ENCODE measurements at regions not wholly inside any gene's neighbourhood (a gene's known extent, or its start where the extent isn't known, plus 50 kb on each side); places are given as distances from the start of the nearest gene placed in this dataset.

DNA sequence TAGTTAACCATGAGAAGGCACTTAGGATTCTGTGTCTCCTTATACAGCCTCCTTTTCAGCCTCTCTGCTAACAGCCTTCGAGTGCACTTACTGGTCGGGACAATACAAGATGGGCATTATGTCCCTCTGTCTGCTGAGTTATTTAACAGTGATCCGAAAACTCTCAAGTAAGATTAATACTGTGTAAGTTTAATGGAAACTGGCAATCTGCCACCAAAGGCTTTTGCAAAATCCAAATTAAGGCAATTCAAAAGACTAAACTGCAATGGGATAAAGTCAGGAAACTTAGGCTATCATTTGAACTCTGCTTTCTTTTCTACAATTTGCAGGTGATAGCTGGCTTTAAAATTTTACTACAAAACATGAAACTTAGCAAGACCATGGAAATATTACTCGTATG, 477.8 kb downstream of the TFEC start:
- no peak for DNase-seq

DNA sequence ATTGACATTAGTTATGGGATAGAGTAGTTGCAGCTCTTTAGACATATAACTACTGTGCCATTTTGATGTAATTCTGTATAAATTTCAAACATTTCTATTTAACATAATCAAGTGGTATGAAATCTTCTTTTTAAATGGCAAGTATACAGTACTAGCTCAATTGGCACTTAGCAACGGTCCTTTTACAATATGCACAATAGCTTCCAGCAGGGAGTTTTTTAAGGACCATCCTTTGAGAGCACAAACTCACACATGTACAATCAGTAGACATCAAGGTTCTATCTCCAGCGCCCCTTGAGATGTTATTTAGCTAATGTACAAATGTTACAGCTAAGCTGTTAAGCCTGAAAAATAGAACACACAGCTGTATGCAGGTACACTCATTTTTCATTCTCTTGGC, 480.7 kb downstream of the TFEC start:
- DNase-seq, result no peak

DNA sequence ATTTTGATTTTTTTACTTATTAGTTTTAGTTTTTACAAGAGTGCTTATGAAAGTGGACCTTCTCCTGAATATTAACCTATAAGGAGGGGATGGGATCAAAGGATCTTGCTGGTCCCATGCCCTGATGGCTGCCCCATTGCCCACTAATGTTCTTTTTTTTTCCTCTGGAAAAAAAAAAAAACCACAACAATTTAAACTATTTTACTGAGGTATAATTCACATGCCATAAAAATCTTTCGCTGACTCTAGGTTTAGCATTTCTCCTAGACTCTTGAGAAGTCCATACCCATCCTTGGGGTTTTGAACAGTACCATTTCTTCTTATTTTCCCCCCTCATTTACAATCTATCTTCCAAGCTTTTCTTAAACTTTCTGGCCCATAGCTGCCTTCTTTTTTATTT, 481.8 kb downstream of the TFEC start:
- DNase-seq, result no peak

DNA sequence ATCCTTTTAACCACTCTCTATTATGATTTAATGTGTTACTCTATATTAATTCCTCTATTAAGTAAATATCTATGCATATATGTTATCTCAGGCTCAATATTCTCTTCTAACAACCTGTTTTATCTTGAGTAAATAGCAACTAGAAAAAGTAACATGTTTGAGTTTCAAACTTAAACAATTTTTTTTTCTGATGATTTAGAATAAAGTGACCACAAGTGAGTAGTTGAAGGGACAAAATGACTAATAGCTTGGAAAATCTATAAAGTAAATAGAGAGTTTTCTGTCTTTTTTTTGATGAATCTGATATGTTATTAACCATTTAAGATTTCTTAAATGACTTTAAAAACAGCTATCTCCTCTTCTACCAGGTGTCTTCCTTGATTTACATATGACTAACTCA, 483.8 kb downstream of the TFEC start:
- no peak for DNase-seq

DNA sequence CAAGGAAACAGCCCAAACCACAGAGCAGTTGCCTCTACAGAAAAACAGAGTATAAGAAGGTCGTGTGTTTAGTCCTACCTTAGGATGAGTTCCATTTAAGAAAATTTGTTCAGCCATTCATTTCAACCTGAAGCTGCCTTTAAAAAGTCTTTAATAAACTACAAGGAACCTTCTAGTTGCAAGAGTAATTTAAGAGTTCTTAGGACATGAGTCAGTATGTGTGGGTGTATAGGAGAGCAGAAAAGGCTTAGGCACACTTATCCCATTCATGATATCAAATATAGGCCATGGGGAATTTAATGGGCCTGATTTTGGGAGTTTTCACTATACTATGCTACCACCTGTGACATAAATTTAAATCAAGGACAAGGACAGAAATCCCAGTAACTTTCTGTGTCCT, 496.8 kb downstream of the TFEC start:
- no peak for DNase-seq

DNA sequence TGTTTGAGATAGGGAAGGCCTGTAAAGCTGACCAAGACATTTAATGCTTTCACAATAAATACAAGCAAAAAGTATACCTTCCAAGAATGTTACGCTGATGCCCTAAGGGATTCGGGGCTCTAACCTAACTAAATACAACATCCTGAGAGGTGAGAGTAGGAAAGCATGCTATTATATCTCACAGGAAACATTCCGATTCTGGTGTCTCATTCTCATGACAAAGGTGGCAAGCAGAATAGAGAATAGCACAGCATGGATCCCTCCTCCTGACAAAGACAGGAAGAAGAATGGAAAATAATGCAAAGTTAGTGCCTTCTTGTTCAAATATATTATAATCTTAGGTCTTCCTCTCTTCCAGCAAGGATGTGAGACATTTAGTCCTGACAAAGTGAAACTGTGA, 504.3 kb downstream of the TFEC start:
- DNase-seq, result no peak

DNA sequence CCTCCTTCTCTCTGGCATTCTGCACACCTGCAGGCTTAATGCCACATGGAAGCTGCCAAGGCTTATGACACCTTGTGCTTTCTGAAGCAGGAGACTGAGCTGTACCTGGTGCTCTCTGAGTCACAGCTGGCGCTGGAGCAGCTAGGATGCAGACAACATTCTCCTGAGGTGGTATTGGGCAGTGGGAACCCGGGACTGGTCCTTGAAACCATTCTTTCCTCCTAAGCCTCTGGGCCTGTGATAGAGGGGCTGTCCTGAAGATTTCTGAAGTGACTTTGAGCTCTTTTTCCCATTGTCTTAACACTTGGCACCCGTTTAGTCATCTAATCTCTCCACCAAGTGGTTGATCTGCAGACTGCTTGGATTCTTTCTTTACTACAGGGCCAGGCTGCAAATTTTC, 508.4 kb downstream of the TFEC start:
- no peak for DNase-seq

DNA sequence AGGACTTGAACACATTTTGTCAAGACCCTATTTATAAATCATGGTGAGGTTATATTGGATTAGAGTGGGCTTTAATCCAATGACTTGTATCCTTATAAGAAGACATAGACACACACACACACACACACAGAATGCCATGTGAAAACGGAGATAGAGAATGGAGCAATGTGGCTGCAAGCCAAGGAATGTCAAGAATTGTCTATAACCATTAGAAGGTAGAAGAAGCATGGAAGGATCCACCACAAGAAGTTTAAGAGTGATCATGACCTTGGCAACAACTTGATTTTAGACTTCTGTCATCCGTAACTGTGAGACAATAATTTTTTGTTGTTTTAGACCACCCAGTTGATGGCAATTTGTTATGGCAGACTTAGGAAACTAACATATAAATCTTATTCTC, 514.2 kb downstream of the TFEC start:
- no peak for DNase-seq

DNA sequence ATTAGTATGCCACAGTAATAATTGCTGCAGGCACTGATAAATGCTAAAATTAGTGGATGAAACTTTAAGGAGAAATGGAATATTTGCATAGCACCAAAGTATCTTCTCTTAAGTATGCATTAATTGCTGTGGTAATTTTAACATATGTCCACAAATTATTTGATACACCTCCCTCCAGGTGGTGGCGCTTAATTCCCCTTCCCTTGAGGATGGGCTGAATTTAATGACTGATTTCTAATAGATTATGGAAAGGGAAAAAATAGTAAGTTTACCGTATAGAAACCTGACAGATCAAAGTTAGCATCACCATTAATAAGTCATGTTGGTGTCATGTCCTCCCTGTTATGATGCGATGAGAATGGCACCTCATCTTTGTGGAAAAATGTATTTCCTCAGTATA, 519.2 kb downstream of the TFEC start:
- no peak for DNase-seq

DNA sequence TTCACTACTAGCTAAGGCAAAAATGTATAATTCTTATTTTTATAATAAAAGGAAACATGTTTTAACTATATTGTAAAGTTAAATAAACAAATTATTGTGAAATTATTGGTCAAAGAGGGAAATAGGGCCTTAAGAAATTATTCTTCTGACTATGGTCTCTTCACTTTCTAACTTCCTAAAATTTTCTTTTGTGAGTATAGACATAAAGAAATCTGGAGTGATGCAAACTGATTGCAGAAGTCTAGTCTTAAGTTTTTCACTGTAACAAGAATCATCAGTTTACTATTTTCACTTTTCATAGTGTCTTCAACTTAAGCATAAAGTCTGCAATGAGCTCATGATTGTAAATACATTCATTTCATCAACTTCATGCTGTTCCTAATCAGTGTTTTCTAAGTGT, 525.4 kb downstream of the TFEC start:
- no peak for DNase-seq

DNA sequence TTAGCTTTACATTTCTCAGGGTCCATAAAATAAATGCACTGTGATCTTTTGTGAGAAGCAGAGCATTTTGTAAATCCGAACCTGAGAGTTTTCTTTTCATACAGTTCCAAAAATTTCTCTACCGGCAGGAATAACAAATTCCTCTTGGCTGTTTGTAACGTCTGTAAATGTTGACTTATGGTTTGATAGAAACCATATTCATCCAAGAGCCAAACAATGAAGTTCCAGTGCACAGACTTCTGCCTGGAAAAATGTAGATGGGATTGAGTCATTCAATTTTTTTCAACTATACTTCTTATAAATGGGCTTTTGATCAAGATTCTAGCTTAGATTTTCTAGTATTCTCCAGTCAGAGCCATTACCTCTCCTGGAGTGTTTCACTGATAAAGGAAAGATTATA, 530.6 kb downstream of the TFEC start:
- DNase-seq, result no peak

DNA sequence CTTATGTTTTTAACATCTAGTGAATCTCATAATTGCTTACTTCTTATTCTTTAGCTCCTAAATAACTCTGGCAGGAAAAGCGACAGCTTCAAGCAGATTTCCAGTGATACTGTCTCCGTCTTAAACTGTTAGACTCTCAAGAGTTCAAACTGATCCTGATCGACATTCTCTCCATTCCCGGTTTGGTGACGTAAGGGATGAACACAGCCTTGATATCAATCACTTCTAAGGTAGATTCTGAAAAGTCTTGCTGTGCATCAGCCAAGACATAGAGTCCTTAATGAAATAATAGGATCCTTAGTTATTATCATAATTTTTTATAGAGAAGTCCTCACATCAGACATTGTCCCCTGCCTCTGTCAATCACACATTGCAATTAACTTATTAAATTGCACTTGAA, 534.6 kb downstream of the TFEC start:
- no peak for DNase-seq

DNA sequence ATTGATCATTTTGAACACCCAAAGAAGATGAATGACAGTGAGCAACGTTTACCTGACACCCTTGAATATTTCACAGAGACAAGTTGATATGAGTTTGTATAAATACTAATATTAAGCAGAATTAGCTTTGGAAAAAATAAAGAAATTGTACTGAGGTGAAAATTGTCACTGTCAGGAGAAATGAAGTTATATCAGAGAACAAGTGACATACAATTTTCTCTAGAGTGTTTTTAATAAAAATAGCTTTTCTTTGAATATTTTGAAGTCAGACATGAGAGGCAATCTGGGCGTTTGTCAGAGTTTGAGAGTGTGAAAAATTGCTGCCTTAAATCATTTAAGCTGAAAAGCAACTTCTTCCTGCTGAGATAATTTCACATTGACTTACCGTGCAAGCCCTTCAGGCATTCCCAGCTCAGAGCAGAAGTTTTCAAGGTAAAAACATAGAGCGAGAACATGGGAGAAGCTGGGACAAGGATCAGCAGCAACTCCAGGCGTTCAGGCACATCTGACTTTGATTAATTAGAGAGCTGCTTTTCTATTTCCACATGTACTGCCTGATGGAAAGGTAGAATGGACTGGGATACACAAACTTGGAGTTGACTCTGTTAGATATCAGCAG, 535.9 kb downstream of the TFEC start:
- DNase-seq, result no peak

DNA sequence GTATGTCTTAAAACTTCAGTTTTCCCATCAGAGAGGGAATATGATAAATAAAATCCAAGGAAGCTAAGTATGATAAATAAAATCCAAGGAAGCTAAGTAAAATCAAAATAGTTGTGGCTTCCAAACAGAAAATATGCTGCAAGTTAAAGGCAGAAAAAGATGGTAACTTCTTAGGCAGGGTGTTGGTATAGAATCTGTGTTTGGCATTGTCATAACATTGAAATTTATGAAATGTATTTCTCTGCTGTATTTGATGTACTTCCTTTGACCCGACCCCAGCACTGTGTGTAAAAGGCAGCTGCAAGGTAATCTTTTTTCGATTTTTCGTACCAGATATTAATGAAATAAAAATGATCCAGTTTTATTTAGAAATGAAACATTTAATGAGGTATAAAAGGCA, 537.2 kb downstream of the TFEC start:
- DNase-seq, result no peak

DNA sequence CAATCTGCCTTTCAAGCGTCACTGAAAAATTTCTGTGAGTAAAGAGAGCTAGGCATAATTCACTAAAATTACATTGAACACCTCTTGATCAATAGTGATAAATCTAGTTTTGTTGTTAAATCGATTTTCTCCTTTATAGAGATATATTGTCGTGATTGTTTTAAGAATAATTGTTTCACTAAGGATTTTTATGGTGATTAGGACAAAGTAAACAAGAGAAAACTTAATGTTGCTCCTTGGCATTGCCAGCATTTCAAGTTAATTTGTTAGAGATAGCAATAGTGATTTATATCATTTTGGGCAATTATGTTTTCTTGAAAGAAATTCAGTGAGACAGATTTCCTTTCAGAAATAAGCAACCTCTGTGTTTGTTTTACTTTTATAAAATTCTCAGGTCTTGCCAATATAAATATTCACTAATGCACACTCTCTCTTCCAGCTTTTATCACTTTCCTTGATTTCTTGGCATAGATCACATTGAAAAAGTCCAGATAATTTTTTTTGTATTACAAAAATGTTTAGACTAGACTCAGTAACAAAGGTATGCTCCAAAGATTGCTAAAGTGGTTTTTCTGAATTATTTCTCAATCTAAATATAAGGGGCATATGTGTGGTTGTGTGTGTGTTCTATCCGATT, 538.7 kb downstream of the TFEC start:
- no peak for DNase-seq

DNA sequence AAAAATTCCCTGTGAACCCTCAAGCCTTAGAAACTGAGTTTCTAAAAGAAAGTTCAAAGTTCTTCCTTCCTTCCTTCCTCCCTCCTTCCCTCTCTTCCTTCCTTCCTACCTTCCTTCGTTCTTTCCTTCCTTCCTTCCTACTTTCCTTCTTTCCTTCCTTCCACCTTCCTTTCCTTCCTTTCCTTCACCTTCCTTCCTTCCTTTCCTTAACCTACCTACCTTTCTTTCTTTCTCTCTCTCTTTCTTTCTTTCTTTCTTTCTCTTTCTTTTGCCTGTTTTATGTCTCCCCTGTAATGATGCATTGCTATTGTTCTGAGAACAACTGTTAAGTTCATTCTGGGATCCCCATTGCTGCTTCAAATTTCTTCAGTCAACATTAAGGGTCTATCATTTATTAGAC, 551.1 kb downstream of the TFEC start:
- DNase-seq, result no peak

DNA sequence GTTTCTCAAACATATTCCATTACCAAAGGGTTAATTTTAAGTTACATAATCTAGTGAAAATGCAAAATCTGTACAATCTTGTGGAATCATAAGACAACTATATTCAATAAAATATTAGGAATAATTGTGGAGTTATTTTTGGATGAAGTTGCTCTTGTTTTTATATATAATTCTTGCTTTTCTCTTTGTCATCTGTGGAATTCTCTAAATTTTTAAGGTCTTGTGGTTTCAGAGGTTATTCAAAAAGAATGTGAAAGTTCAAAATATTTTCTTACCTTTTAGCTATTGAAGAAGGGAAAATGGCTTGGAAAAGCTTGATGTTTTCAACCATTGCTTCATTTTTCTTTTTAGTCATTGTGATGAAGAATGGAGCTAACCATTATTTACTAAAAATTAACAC, 552.1 kb downstream of the TFEC start:
- no peak for DNase-seq

DNA sequence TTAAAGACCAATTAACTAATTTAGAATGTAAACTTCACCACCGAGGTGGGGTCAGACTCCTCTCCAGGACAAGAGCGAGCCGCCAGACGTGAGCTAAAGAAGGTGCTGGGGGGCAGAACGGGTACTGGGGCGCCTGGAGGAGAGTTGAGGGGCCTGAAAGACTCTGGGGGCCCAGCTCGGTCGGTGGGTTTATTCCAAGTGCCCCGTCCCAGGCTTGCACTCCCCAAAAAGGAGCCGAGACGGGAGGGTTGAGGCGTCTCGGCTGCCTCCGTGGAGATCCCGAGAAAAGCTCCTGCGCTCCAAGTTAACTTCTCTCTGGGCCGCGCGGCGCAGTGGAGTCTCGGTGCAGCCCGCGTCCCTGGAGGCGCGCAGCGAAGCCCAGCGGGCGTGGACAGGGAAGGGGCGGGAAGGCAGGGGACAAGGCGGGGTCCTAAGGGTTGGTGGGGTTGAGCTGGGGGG, 553.3 kb downstream of the TFEC start:
- no peak for DNase-seq

DNA sequence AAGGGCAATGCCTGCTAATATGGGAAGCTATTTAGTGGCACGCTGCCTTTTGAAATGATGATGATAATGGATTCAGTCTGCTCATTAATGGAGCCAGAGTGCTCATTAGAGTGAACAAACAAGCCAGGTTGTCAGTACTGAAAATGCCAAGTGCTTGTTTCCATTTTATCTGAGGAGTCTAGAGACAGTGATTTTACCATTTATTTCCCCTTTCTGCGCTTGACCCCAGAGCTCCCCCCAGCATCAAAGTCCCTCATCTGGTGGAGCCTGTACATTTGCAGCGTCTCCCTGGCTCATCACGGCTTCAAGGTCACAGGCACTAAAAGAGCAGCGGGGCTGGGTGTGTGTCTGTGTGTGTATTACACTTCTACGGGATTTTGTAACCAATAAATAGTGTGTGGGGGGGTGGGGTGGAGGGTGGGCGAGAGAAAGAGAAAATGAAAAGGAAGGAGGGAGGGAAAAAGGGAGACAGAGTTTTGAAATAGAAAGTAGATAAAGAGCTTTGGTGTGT, 553.8 kb downstream of the TFEC start:
- DNase-seq, result no peak

DNA sequence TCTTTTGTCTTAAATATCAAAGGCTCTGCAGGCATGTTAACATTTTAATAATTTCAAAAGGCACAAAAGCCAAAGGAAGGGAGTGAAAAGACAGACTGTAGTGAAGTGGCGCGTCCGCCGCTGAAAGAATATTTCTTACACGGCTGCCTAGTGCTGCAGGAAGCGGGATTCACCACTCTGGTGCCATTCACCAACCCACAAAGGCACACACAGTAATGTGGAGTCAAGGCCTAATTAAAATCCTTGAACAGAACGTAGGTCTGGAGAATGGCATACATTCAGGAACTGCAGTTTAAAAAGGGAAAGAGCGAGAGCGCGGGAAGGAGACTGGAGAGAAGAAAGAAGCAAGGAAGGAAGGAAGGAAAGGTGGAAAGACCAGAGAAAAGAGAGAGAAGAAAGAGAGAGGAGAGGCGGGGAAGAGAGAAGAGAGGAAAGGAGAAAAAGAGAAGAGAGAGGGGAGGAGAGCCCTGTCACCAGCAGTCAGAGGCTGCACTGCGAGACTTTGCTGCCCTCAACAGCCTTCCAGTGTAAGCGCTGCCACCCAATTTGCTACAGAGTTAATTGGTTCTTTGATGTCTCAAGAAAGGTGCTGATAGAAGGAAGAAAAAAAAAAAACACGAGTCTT, 554.0 kb downstream of the MDFIC start:
- no peak for DNase-seq

DNA sequence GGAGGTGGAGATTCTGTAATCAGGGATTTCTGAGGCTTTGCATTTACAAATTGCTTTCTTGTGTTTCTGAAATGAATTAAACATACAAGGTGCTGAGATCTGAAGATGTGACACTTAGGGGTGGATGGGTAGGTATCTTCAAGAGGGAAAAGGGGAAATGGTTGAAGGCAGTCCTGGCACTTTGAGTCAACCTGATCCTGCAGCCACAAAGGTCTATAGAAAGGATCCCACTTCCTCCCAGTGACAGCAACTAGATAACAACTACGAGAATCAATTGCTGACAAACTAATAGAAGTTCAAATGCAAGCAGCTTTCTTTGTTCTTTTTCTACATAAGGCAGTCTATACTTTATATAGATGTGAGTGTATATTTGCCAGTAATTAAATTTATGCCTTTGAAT, 553.3 kb downstream of the MDFIC start:
- DNase-seq, result no peak

DNA sequence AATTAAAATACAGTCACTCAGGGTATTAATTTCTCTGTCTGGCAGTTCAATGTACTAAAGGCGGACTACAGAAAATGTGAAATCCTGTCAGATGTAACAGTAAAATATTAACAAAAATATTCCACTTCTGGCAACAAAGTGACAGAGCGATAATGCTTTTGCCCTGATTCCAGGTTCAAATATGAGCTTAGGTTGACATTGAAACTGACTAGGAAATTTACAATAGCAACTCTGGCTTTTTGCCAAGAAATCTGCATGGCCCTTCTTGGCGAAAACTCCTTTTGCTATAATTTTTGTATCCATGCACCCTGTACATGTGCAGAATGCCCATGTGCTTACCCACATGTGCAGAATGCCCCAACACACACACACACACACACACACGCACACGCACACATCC, 552.2 kb downstream of the MDFIC start:
- DNase-seq, result no peak

DNA sequence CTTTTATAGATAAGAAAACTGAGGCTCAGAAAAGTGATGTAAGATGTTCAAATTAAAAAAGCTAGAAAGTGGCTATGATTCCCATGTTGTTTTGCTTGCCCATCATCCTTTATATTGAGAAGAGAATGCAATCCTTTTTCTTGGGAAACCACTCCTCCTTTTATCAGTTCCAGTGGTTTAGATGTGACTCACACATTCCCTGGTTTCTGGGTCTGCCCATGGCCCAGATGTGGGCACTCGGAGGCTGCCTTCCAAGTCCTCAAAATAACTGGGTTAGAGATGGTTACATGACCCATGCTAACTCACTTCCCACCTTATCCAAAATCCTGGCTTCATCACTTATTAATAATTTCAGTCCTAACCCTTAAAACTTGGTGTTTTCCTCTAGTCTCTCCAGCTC, 550.0 kb downstream of the MDFIC start:
- no peak for DNase-seq

DNA sequence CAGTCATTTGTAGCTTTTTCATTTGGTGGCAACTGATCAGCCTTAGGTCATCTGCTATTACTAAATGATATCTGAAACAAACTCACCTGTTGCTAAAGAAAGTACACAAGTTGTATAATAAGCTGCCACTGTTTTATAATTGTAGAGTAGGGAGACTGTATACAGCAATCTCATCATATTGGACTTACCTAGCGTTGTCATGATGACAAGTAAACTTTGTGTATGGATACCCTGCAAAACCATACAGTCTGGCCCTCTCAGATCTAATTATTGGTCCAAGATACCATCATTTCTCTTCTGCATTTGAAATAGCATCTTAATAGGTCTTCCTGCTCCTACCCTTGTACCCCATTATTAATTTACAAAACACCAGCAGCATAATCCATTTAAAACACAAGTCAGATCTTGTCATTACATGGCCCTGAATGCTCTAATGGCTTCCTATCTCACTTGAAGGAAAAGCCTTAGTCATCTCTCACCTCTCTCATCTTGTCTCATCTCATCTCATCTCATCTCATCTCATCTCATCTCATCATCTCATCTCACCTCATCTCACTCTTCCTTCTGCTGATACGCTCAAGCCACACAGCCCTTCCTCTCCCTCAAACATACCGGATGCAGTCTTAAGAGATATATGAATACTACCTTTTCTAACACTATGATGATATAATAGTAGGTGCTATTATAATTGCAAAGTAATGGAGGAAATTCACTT, 540.6 kb downstream of the MDFIC start:
- DNase-seq, result no peak

Measured in NCI-H1930 (cell line).